H9 (cell line): ENCODE measurements at regions not wholly inside any gene's neighbourhood (a gene's known extent, or its start where the extent isn't known, plus 50 kb on each side); places are given as distances from the start of the nearest gene placed in this dataset.

Experiments used
- DNase-seq: peaks from one replicate; pipeline ENCODE4 v3.0.0-alpha.2; 2017
- H2AFZ ChIP-seq: one replicate; pipeline ENCODE4 v1.6.1; 2013; ENCODE audit warnings: mild to moderate bottlenecking, low read length, control low read depth, moderate library complexity
- H2AK5ac ChIP-seq: 2 replicates; pipeline ENCODE4 v1.6.1; 2013; ENCODE audit warnings: low read length, control low read depth, mixed read lengths; ENCODE audit not compliant: insufficient read length
- H2BK120ac ChIP-seq: one replicate; pipeline ENCODE4 v1.6.1; 2013; ENCODE audit warnings: low read depth, mild to moderate bottlenecking, low read length, control low read depth, inconsistent platforms; ENCODE audit not compliant: poor library complexity, severe bottlenecking
- H2BK12ac ChIP-seq: 2 replicates; pipeline ENCODE4 v1.6.1; 2013; ENCODE audit warnings: low read length, control low read depth, mixed read lengths, low read depth; ENCODE audit not compliant: insufficient read length
- H2BK15ac ChIP-seq: 2 replicates; pipeline ENCODE4 v1.6.1; 2013; ENCODE audit warnings: low read depth, low read length, control low read depth
- H2BK20ac ChIP-seq: one replicate; pipeline ENCODE4 v1.6.1; 2013; ENCODE audit warnings: low read depth, mild to moderate bottlenecking, low read length, control low read depth, inconsistent platforms; ENCODE audit not compliant: poor library complexity, severe bottlenecking
- H2BK5ac ChIP-seq: 2 replicates; pipeline ENCODE4 v1.6.1; 2013; ENCODE audit warnings: low read length, control low read depth, mixed read lengths; ENCODE audit not compliant: insufficient read length
- H3K14ac ChIP-seq: 2 replicates; pipeline ENCODE4 v1.6.1; 2013; ENCODE audit warnings: low read length, control low read depth; ENCODE audit not compliant: insufficient read depth
- H3K18ac ChIP-seq: 2 replicates; pipeline ENCODE4 v1.6.1; 2013; ENCODE audit warnings: low read depth, mild to moderate bottlenecking, mixed read lengths, low read length, control low read depth; ENCODE audit not compliant: insufficient read length
- H3K23ac ChIP-seq: 2 replicates; pipeline ENCODE4 v1.6.1; 2013; ENCODE audit warnings: low read length, control low read depth, mixed read lengths, low read depth; ENCODE audit not compliant: insufficient read length
- H3K23me2 ChIP-seq: 2 replicates; pipeline ENCODE4 v1.6.1; 2013; ENCODE audit warnings: low read depth, mild to moderate bottlenecking, mixed read lengths, low read length, control low read depth; ENCODE audit not compliant: insufficient read length, poor library complexity, severe bottlenecking
- H3K27ac ChIP-seq: 2 replicates; pipeline ENCODE4 v1.5.1; 2013; ENCODE audit warnings: low read length, control low read depth, mixed read lengths, low read depth; ENCODE audit not compliant: insufficient read length
- H3K27me3 ChIP-seq: 2 replicates; pipeline ENCODE4 v1.6.1; 2013; ENCODE audit warnings: low read length, control low read depth, inconsistent platforms; ENCODE audit not compliant: insufficient read depth
- H3K4ac ChIP-seq: 2 replicates; pipeline ENCODE4 v1.6.1; 2013; ENCODE audit warnings: low read depth, mild to moderate bottlenecking, control low read depth, inconsistent platforms, low read length, moderate library complexity
- H3K4me1 ChIP-seq: 2 replicates; pipeline ENCODE4 v1.6.1; 2013; ENCODE audit warnings: low read length, control low read depth, inconsistent platforms; ENCODE audit not compliant: insufficient read depth
- H3K4me2 ChIP-seq: 2 replicates; pipeline ENCODE4 v1.6.1; 2013; ENCODE audit warnings: low read length, control low read depth, mixed read lengths; ENCODE audit not compliant: insufficient read length, insufficient read depth
- H3K56ac ChIP-seq: 2 replicates; pipeline ENCODE4 v1.6.1; 2013; ENCODE audit warnings: low read depth, mild to moderate bottlenecking, mixed read lengths, low read length, control low read depth; ENCODE audit not compliant: insufficient read length
- H3K79me1 ChIP-seq: 2 replicates; pipeline ENCODE4 v1.6.1; 2013; ENCODE audit warnings: low read depth, mild to moderate bottlenecking, moderate library complexity, low read length, control low read depth, inconsistent platforms; ENCODE audit not compliant: insufficient read depth, poor library complexity, severe bottlenecking
- H3K79me2 ChIP-seq: 2 replicates; pipeline ENCODE4 v1.6.1; 2013; ENCODE audit warnings: low read length, control low read depth, inconsistent platforms; ENCODE audit not compliant: insufficient read depth
- H3K9ac ChIP-seq: 2 replicates; pipeline ENCODE4 v1.6.1; 2013; ENCODE audit warnings: low read length, control low read depth, mixed read lengths; ENCODE audit not compliant: insufficient read length; ENCODE audit errors: extremely low read depth
- H3K9me3 ChIP-seq: one replicate; pipeline ENCODE4 v1.6.1; 2013; ENCODE audit warnings: low read depth, low read length, inconsistent platforms; ENCODE audit not compliant: control insufficient read depth
- H3T11ph ChIP-seq: one replicate; pipeline ENCODE4 v1.6.1; 2013; ENCODE audit warnings: mild to moderate bottlenecking, low read length, control low read depth, inconsistent platforms
- H4K20me1 ChIP-seq: one replicate; pipeline ENCODE4 v1.6.1; 2013; ENCODE audit not compliant: control insufficient read depth, insufficient read length, insufficient read depth
- H4K5ac ChIP-seq: 2 replicates; pipeline ENCODE4 v1.6.1; 2013; ENCODE audit warnings: low read depth, mild to moderate bottlenecking, mixed read lengths, low read length, control low read depth; ENCODE audit not compliant: insufficient read length
- H4K8ac ChIP-seq: replicated peaks from 2 replicates; pipeline ENCODE4 v1.6.1; 2013; ENCODE audit warnings: low read length, control low read depth, mixed read lengths, low read depth; ENCODE audit not compliant: insufficient read length
- H4K91ac ChIP-seq: 2 replicates; pipeline ENCODE4 v1.6.1; 2013; ENCODE audit warnings: low read depth, mild to moderate bottlenecking, moderate library complexity, mixed read lengths, low read length, control low read depth; ENCODE audit not compliant: insufficient read length
- H3K27ac Mint-ChIP-seq, 3 experiments: 2 replicates in 2 of 3; 3 replicates in 1 of 3; pipeline ENCODE4 v1.8.0; 2020 to 2021; ENCODE audit warnings: mixed read lengths in 3 of 3, mild to moderate bottlenecking in 1 of 3, moderate library complexity in 1 of 3
- H3K27me3 Mint-ChIP-seq: 2 replicates; pipeline ENCODE4 v1.8.0; 2021; ENCODE audit warnings: low read depth, mild to moderate bottlenecking, moderate library complexity, mixed read lengths
- H3K36me3 Mint-ChIP-seq, 3 experiments: 2 replicates in 2 of 3; 3 replicates in 1 of 3; pipeline ENCODE4 v1.8.0; 2020 to 2021; ENCODE audit warnings: low read depth in 3 of 3, mixed read lengths in 3 of 3; ENCODE audit not compliant: insufficient read depth in 1 of 3
- H3K4me1 Mint-ChIP-seq, 2 experiments: 2 replicates each; pipeline ENCODE4 v1.8.0; 2020; ENCODE audit warnings: mixed read lengths in 2 of 2
- H3K4me3 Mint-ChIP-seq, 2 experiments: 2 replicates in 1 of 2; 3 replicates in 1 of 2; pipeline ENCODE4 v1.8.0; 2020 to 2021; ENCODE audit warnings: mild to moderate bottlenecking in 2 of 2, mixed read lengths in 2 of 2, moderate library complexity in 1 of 2
- H3K9me3 Mint-ChIP-seq, 2 experiments: 2 replicates in 1 of 2; 3 replicates in 1 of 2; pipeline ENCODE4 v1.8.0; 2020; ENCODE audit warnings: mild to moderate bottlenecking in 2 of 2, mixed read lengths in 2 of 2, moderate library complexity in 1 of 2
- WGBS: extraction: QIAGEN DNeasy Blood & Tissue Kit; methylation state at CpG from one replicate; pipeline ENCODE4 v1.1.7; 2013; ENCODE audit warnings: missing lambda C conversion rate, low lambda C conversion rate, mixed read lengths; ENCODE audit not compliant: insufficient read length; ENCODE audit errors: extremely low coverage; 5-methylcytosine and 5-hydroxymethylcytosine counted together
- TF ChIP-seq, protein P1 (sequence below): fragments of 200-600 bp; sonication (generic); conservative IDR thresholded peaks from 3 replicates; pipeline ENCODE4 v1.8.0; 2021; ENCODE audit warnings: antibody characterized with exemption, mild to moderate bottlenecking

DNA sequence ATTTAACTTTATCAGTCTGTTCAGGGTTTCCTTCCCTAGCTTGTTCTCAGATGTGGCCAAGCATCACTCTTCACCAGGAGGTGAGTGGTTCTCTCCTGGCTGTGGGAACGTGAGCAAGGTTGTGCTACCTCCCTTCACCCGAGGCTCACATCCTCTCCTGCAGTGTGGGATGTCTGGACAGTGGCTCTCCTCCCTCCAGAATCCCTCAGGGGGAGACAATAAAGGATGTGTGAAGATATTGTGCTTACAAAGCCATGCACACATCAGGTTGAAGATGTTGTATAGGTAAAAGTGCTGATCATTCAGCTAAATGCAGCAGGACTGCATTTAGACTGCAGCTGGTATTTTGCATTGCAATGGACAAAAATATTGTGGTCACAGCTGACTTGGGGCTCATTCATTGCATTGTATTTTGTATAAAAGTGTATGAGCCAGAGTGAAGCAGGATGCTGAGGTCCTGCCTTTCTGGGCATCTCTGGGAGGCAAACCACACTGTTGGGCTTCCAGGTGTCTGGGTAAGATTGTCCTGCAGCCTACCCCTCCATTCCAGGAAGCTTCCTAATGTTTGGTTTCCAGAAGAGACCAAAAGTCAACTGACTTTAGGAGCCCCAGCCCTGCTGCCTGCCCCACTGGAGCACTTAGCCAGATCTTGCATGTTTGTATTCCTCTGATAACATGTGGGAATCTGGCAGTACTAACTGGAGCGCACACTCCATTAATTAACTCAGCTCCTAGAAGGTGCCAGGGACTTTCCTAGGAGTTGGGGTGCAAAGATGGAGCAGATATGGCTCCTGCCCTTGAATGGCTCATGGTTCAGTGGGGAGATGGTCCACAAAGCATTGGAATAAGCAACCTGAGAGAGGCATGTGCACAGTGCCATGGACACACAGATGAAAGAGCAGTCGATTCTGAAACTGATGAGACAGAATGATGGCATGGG, 292.5 kb upstream of the ZNF32 start:
- Histone ChIP-seq H3K9ac (no peak overlapping the region), H2BK5ac (no peak overlapping the region), H3K79me1 (no peaks in the 10 kb centered on the region), H3K27me3 (no peaks in the 10 kb centered on the region), H2AFZ (no peak overlapping the region), H2BK20ac (no peak overlapping the region), H3K4me2 (no peak overlapping the region), H3K18ac (no peak overlapping the region), H4K5ac (no peak overlapping the region), H3K23ac (no peak overlapping the region), H2BK12ac (no peak overlapping the region), H2BK120ac (no peak overlapping the region), H4K8ac (no peak overlapping the region), H4K20me1 (no peaks in the 10 kb centered on the region), H3K4me1 (no peaks in the 10 kb centered on the region), H3T11ph (no peak overlapping the region), H2AK5ac (no peak overlapping the region), H3K9me3 (no peaks in the 10 kb centered on the region), H3K4ac (no peak overlapping the region), H2BK15ac (no peak overlapping the region), H3K23me2 (no peaks in the 10 kb centered on the region), H3K79me2 (no peaks in the 10 kb centered on the region), H3K27ac (no peak overlapping the region), H4K91ac (no peak overlapping the region), H3K56ac (no peak overlapping the region), H3K14ac (no peak overlapping the region)
- H3K4me3 Mint-ChIP-seq = no peak overlapping the region
- H3K9me3 Mint-ChIP-seq = peaks cover 0 to 5% of the 10 kb centered on the region in 2 experiments; a peak in 3 of 5 replicates
- H3K36me3 Mint-ChIP-seq = peaks cover 0 to 3% (median 0%) of the 10 kb centered on the region in 3 experiments; a peak in 1 of 7 replicates
- H3K27ac Mint-ChIP-seq = no peak overlapping the region
- no CpG with 5 or more reads among the region's 4 CpGs for WGBS
- H3K4me1 Mint-ChIP-seq = peaks cover 8% of the 10 kb centered on the region in 2 experiments
- TF ChIP-seq, protein P1, sequence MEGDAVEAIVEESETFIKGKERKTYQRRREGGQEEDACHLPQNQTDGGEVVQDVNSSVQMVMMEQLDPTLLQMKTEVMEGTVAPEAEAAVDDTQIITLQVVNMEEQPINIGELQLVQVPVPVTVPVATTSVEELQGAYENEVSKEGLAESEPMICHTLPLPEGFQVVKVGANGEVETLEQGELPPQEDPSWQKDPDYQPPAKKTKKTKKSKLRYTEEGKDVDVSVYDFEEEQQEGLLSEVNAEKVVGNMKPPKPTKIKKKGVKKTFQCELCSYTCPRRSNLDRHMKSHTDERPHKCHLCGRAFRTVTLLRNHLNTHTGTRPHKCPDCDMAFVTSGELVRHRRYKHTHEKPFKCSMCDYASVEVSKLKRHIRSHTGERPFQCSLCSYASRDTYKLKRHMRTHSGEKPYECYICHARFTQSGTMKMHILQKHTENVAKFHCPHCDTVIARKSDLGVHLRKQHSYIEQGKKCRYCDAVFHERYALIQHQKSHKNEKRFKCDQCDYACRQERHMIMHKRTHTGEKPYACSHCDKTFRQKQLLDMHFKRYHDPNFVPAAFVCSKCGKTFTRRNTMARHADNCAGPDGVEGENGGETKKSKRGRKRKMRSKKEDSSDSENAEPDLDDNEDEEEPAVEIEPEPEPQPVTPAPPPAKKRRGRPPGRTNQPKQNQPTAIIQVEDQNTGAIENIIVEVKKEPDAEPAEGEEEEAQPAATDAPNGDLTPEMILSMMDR = no peak
- H3K27me3 Mint-ChIP-seq = peaks cover 3% of the 10 kb centered on the region; the same call in 1 of the 2 replicates
- peak; percentile 7 for DNase-seq
